ENCODE measurements at regions not wholly inside any gene's neighbourhood (a gene's known extent, or its start where the extent isn't known, plus 50 kb on each side); places are given as distances from the start of the nearest gene placed in this dataset.

DNA sequence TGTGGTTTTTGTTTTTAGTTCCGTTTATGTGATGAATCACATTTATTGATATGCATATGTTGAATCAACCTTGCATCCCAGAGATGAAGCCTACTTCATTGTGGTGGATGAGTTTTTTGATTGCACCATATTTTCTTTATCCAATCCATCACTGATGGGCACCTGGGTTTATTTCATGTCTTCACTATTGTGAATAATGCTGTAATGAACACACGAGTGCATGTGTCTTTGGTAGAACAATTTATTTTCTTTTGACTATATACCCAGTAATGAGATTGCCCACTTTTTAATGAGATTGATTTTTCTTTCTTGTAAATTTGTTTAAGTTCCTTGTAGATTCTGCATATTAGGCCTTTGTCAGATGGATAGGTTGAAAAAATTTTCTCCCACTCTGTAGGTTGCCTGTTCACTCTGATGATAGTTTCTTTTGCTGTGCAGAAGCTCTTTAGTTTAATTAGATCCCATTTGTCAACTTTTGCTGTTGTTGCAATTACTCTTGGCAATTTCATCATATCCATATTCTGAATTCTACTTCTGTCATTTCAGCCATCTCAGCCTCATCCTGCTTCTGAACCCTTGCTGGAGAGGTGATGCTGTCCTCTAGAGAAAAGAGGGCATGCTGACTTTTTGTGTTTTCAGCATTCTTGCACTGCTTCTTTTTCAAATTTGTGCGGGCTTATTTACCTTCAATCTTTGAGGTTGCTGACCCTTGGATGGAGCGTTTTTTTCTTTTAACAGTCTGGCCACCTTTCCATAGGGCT, 96.2 kb upstream of the CTAGE1 start:
- Histone ChIP-seq H3K27me3 (ENCODE audit: insufficient read depth, poor library complexity, severe bottlenecking) (no peaks in the 10 kb centered on the region), H3K36me3 (ENCODE audit: low read depth) (no peaks in the 10 kb centered on the region), H3K4me3 (ENCODE audit: severe bottlenecking) (no peak overlapping the region), H3K27ac (ENCODE audit: poor library complexity, severe bottlenecking) (no peak overlapping the region), H3K9me3 (ENCODE audit: severe bottlenecking) (no peaks in the 10 kb centered on the region), H3K4me1 (ENCODE audit: insufficient read depth, poor library complexity, severe bottlenecking) (no peaks in the 10 kb centered on the region)
- ATAC-seq (ENCODE audit: low read depth) (no peak), DNase-seq (ENCODE audit: low spot score) (no peak)
- TF ChIP-seq, protein P1, sequence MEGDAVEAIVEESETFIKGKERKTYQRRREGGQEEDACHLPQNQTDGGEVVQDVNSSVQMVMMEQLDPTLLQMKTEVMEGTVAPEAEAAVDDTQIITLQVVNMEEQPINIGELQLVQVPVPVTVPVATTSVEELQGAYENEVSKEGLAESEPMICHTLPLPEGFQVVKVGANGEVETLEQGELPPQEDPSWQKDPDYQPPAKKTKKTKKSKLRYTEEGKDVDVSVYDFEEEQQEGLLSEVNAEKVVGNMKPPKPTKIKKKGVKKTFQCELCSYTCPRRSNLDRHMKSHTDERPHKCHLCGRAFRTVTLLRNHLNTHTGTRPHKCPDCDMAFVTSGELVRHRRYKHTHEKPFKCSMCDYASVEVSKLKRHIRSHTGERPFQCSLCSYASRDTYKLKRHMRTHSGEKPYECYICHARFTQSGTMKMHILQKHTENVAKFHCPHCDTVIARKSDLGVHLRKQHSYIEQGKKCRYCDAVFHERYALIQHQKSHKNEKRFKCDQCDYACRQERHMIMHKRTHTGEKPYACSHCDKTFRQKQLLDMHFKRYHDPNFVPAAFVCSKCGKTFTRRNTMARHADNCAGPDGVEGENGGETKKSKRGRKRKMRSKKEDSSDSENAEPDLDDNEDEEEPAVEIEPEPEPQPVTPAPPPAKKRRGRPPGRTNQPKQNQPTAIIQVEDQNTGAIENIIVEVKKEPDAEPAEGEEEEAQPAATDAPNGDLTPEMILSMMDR (IDR thresholded peaks at IDR 0.05; ENCODE audit: poor library complexity, severe bottlenecking): no peak

DNA sequence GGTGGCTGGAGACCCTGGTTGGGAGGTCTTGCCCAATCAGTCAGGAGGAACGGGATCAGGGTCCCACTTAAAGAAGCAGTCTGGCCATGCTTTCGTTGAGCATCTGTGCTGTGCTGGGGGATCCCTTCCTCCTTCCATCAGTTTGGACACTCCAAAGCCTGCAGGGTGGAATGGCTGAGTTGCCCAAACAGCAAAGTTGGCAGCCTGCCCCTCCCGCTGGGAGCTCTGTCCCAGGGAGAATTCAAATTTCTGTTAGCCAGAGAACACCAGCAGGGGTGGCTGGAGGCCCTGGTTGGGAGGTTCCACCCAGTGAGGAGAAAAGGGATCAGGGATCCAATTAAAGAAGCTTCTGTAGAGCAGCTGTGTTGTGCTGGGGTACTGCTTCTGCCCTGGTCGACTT, 96.9 kb upstream of the CTAGE1 start:
- no peak overlapping the region for H3K27ac ChIP-seq (ENCODE audit: poor library complexity, severe bottlenecking)
- no peaks in the 10 kb centered on the region for H3K9me3 ChIP-seq (ENCODE audit: severe bottlenecking)
- H3K27me3 ChIP-seq (ENCODE audit: insufficient read depth, poor library complexity, severe bottlenecking): no peaks in the 10 kb centered on the region
- H3K4me3 ChIP-seq (ENCODE audit: severe bottlenecking): no peak overlapping the region
- ATAC-seq (ENCODE audit: low read depth) (no peak), DNase-seq (ENCODE audit: low spot score) (no peak)
- TF ChIP-seq, protein P1 (IDR thresholded peaks at IDR 0.05; ENCODE audit: poor library complexity, severe bottlenecking): no peak
- no peaks in the 10 kb centered on the region for H3K36me3 ChIP-seq (ENCODE audit: low read depth)
- H3K4me1 ChIP-seq (ENCODE audit: insufficient read depth, poor library complexity, severe bottlenecking): no peaks in the 10 kb centered on the region

DNA sequence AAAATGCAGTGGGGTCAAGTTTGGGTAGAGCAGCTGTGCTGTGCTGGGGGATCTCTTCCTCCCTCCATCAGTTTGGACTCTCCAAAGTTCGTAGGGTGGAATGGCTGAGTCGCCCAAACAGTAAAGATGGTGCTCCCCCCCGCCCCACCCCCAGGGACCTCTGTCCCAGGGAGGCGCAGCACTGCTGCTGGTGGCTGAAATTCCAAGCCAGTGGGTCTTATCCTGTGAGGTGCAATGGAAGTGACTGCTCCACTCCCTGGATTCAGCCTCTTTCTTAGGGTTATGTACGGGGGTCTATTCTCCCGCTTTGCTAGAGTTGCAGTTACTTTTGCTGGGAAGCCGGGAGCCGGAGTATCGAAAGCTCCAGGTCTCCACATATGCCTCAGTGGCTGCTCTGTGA, 97.5 kb upstream of the CTAGE1 start:
- TF ChIP-seq, protein P1 (IDR thresholded peaks at IDR 0.05; ENCODE audit: poor library complexity, severe bottlenecking): no peak
- DNase-seq (ENCODE audit: low spot score) (no peak), ATAC-seq (ENCODE audit: low read depth) (no peak)
- Histone ChIP-seq H3K27ac (ENCODE audit: poor library complexity, severe bottlenecking) (no peak overlapping the region), H3K4me3 (ENCODE audit: severe bottlenecking) (no peak overlapping the region), H3K9me3 (ENCODE audit: severe bottlenecking) (no peaks in the 10 kb centered on the region), H3K36me3 (ENCODE audit: low read depth) (no peaks in the 10 kb centered on the region), H3K4me1 (ENCODE audit: insufficient read depth, poor library complexity, severe bottlenecking) (no peaks in the 10 kb centered on the region), H3K27me3 (ENCODE audit: insufficient read depth, poor library complexity, severe bottlenecking) (no peaks in the 10 kb centered on the region)

DNA sequence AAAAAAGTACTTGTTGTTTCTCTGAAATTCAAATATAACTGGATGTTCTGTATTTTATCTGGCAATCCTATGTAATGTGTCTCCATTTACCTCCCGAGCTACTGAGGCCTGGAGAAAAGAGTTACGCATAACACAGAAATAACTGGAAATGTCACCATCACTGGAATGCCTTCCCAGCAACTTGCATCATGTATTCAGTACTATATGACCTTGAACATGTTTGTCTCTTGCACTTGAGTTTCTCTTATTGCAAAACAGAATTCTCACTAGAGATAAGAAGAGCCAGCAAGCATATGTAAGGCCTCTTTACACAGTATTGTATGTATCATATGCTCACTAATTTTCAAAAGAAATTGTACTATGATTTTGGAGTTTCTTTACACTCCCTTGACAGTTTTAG, 99.6 kb upstream of the CTAGE1 start:
- H3K4me3 ChIP-seq (ENCODE audit: severe bottlenecking): no peak overlapping the region
- H3K36me3 ChIP-seq (ENCODE audit: low read depth): no peaks in the 10 kb centered on the region
- H3K4me1 ChIP-seq (ENCODE audit: insufficient read depth, poor library complexity, severe bottlenecking): no peaks in the 10 kb centered on the region
- ATAC-seq (ENCODE audit: low read depth): no peak
- H3K9me3 ChIP-seq (ENCODE audit: severe bottlenecking): no peaks in the 10 kb centered on the region
- DNase-seq (ENCODE audit: low spot score): no peak
- TF ChIP-seq, protein P1 (IDR thresholded peaks at IDR 0.05; ENCODE audit: poor library complexity, severe bottlenecking): no peak
- H3K27ac ChIP-seq (ENCODE audit: poor library complexity, severe bottlenecking): no peak overlapping the region
- no peaks in the 10 kb centered on the region for H3K27me3 ChIP-seq (ENCODE audit: insufficient read depth, poor library complexity, severe bottlenecking)

DNA sequence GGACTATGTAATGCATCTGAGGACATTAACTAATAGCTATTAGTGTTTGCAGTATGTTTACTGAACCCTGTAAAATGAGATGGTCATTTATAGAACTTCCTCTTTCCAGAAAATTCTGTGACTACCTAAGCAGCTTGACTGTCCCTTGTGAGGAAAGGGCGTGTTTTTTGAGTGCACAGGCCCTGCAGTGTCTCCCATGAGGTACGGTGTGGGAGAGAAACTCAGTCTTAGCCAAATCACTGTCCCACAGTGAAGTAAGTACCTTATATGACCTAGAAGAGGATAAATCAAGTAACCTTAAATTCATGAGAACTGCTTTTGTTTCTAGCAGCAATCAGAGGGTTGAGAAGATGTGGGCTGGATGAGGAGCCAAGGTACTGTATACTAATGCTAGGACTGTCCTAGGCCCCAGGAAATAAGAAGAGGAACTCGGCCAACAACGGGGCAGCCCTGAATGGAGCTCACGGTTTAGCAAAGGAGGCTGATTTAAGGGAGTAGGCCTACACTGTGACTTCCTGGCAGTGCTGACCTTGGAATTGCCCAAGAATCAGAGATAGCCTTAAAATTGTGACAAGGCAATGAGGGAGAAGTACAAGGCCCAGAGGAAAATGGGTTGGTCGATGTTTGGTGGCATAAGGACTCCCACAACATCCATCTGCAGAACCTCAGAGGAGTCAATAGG, 103.5 kb upstream of the CTAGE1 start:
- no peaks in the 10 kb centered on the region for H3K27me3 ChIP-seq (ENCODE audit: insufficient read depth, poor library complexity, severe bottlenecking)
- no peaks in the 10 kb centered on the region for H3K36me3 ChIP-seq (ENCODE audit: low read depth)
- no peaks in the 10 kb centered on the region for H3K4me1 ChIP-seq (ENCODE audit: insufficient read depth, poor library complexity, severe bottlenecking)
- TF ChIP-seq, protein P1 (IDR thresholded peaks at IDR 0.05; ENCODE audit: poor library complexity, severe bottlenecking): no peak
- H3K4me3 ChIP-seq (ENCODE audit: severe bottlenecking): no peak overlapping the region
- no peak for ATAC-seq (ENCODE audit: low read depth)
- no peak overlapping the region for H3K27ac ChIP-seq (ENCODE audit: poor library complexity, severe bottlenecking)
- no peak for DNase-seq (ENCODE audit: low spot score)
- no peaks in the 10 kb centered on the region for H3K9me3 ChIP-seq (ENCODE audit: severe bottlenecking)
